Hepatocyte (in vitro differentiated cells): ENCODE measurements at regions not wholly inside any gene's neighbourhood (a gene's known extent, or its start where the extent isn't known, plus 50 kb on each side); places are given as distances from the start of the nearest gene placed in this dataset.

Source experiments
- DNase-seq: peaks from one replicate; pipeline ENCODE4 v3.0.0-alpha.2; 2016; ENCODE audit warnings: low spot score
- H2AFZ ChIP-seq: fragments of 200-600 bp; sonication (generic); 2 replicates; pipeline ENCODE4 v1.6.0; 2016; ENCODE audit warnings: antibody characterized with exemption, mild to moderate bottlenecking
- H3K27ac ChIP-seq: fragments of 200-600 bp; sonication (generic); 2 replicates; pipeline ENCODE4 v1.5.1; 2016; ENCODE audit warnings: mild to moderate bottlenecking
- H3K27me3 ChIP-seq: fragments of 200-600 bp; sonication (generic); 2 replicates; pipeline ENCODE4 v1.6.1; 2016
- H3K36me3 ChIP-seq: fragments of 200-600 bp; sonication (generic); replicated peaks from 2 replicates; pipeline ENCODE4 v1.5.1; 2016; ENCODE audit warnings: low read depth; ENCODE audit not compliant: insufficient read depth
- H3K4me1 ChIP-seq: fragments of 200-600 bp; sonication (generic); 2 replicates; pipeline ENCODE4 v1.5.1; 2016; ENCODE audit warnings: mild to moderate bottlenecking, moderate library complexity; ENCODE audit not compliant: insufficient read depth
- H3K4me2 ChIP-seq: fragments of 200-600 bp; sonication (generic); 2 replicates; pipeline ENCODE4 v1.6.0; 2016
- H3K4me3 ChIP-seq: fragments of 200-600 bp; sonication (generic); 2 replicates; pipeline ENCODE4 v1.5.1; 2016; ENCODE audit warnings: mild to moderate bottlenecking
- H3K79me2 ChIP-seq: fragments of 200-600 bp; sonication (generic); 2 replicates; pipeline ENCODE4 v1.6.0; 2017; ENCODE audit warnings: mild to moderate bottlenecking
- H3K9me2 ChIP-seq: fragments of 200-600 bp; sonication (generic); replicated peaks from 2 replicates; pipeline ENCODE4 v1.6.0; 2017; ENCODE audit warnings: mild to moderate bottlenecking; ENCODE audit not compliant: insufficient read depth
- H3K9me3 ChIP-seq: fragments of 200-600 bp; sonication (generic); 2 replicates; pipeline ENCODE4 v1.5.1; 2016; ENCODE audit warnings: low read depth, mild to moderate bottlenecking
- H4K20me1 ChIP-seq: fragments of 200-600 bp; sonication (generic); 2 replicates; pipeline ENCODE4 v1.6.0; 2016; ENCODE audit warnings: mild to moderate bottlenecking; ENCODE audit not compliant: insufficient read depth, poor library complexity, severe bottlenecking
- CTCF ChIP-seq: fragments of 200-600 bp; sonication (generic); IDR thresholded peaks from 2 replicates; pipeline ENCODE4 v1.5.1; 2016; ENCODE audit warnings: antibody characterized with exemption, mild to moderate bottlenecking; ENCODE audit not compliant: poor library complexity
- EZH2 ChIP-seq: fragments of 200-600 bp; sonication (generic); IDR thresholded peaks from 2 replicates; pipeline ENCODE4 v1.6.1; 2016; ENCODE audit warnings: antibody characterized with exemption, mild to moderate bottlenecking, borderline replicate concordance
- EZH2phosphoT487 ChIP-seq: fragments of 200-600 bp; sonication (generic); IDR thresholded peaks from one replicate; pipeline ENCODE4 v1.6.1; 2018; ENCODE audit warnings: antibody characterized with exemption, mild to moderate bottlenecking, low read depth, moderate library complexity; ENCODE audit not compliant: unreplicated experiment, severe bottlenecking
- WGBS: methylation state at CpG from one replicate; pipeline ENCODE4 v1.1.6; 2016; ENCODE audit warnings: low lambda C conversion rate; ENCODE audit errors: missing lambda C conversion rate; 5-methylcytosine and 5-hydroxymethylcytosine counted together

- Histone ChIP-seq H3K9me3 (no peaks in the 10 kb centered on the region), H3K79me2 (no peaks in the 10 kb centered on the region), H3K27ac (no peak overlapping the region), H3K4me3 (no peak overlapping the region), H3K4me1 (no peaks in the 10 kb centered on the region), H3K36me3 (no peaks in the 10 kb centered on the region), H3K9me2 (no peaks in the 10 kb centered on the region), H2AFZ (no peak overlapping the region), H3K27me3 (no peaks in the 10 kb centered on the region), H3K4me2 (no peak overlapping the region), H4K20me1 (no peaks in the 10 kb centered on the region)
- DNase-seq: no peak
- TF ChIP-seq EZH2phosphoT487 (no peak), EZH2 (no peak), CTCF (no peak)
- 84% methylated on average over 5 of the region's 5 CpGs for WGBS
Observed at GRCh38 chr2:7209757-7210555, 292.7 kb downstream of the RNF144A start.

DNA sequence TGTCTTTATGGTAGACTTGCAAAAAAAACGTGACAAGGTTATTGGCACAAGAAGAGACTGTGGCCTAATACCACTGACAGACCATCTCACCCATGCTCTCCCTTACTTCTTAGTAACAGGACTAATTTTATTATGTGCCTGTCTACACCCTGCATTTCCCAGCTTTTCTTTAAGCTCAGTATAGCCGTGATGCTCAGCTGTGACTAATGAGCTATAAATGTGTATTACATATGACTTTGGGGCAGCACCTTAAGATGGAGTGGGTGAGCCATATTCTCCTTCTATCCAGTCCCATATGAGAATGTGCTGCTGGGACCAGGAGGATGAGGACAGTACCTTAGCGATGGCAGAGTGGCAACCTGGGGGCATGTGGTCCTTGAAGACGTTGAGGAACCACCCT is 293.5 kb downstream of the RNF144A start:
- Histone ChIP-seq H3K27me3 (no peaks in the 10 kb centered on the region), H3K9me2 (no peaks in the 10 kb centered on the region), H3K36me3 (no peaks in the 10 kb centered on the region), H4K20me1 (no peaks in the 10 kb centered on the region), H3K4me1 (no peaks in the 10 kb centered on the region), H3K4me3 (no peak overlapping the region), H2AFZ (no peak overlapping the region), H3K27ac (no peak overlapping the region), H3K4me2 (no peak overlapping the region), H3K79me2 (no peaks in the 10 kb centered on the region), H3K9me3 (no peaks in the 10 kb centered on the region)
- WGBS: 93% methylated on average over 4 of the region's 4 CpGs
- no peak for DNase-seq
- no peak for TF ChIP-seq EZH2phosphoT487
- no peak for TF ChIP-seq EZH2
- no peak for TF ChIP-seq CTCF

GRCh38 chr2:7225848-7226247 is 308.6 kb downstream of the RNF144A start:
- Histone ChIP-seq H2AFZ (no peak overlapping the region), H3K4me3 (no peak overlapping the region), H3K27me3 (no peaks in the 10 kb centered on the region), H3K36me3 (no peaks in the 10 kb centered on the region), H3K79me2 (no peaks in the 10 kb centered on the region), H3K9me2 (no peaks in the 10 kb centered on the region), H3K4me1 (no peaks in the 10 kb centered on the region), H4K20me1 (no peaks in the 10 kb centered on the region), H3K9me3 (no peaks in the 10 kb centered on the region), H3K4me2 (no peak overlapping the region), H3K27ac (no peak overlapping the region)
- DNase-seq: no peak
- WGBS: 86% methylated on average over 1 of the region's 1 CpG
- TF ChIP-seq EZH2 (no peak), EZH2phosphoT487 (no peak), CTCF (no peak)
